ENCODE measurements at regions not wholly inside any gene's neighbourhood (a gene's known extent, or its start where the extent isn't known, plus 50 kb on each side); places are given as distances from the start of the nearest gene placed in this dataset.

GRCh38 chr2:161100211-161100895, 59.9 kb upstream of the TANK start:
- Histone ChIP-seq H3K36me3 (ENCODE audit: insufficient read depth, low read length) (no peaks in the 10 kb centered on the region), H3K4me1 (ENCODE audit: control insufficient read depth, insufficient read depth, low read length, unreplicated experiment) (peaks cover 19% of the 10 kb centered on the region), H3K4me3 (ENCODE audit: low read depth, low read length) (no peak overlapping the region), H2AFZ (ENCODE audit: low read length, unreplicated experiment) (no peak overlapping the region), H3K27me3 (ENCODE audit: insufficient read depth, low read length) (no peaks in the 10 kb centered on the region), H3K27ac (ENCODE audit: low read depth, low read length) (no peak overlapping the region), H3K79me2 (ENCODE audit: control insufficient read depth, insufficient read depth, low read length, unreplicated experiment) (no peaks in the 10 kb centered on the region)

- Histone ChIP-seq H3K27me3 (ENCODE audit: insufficient read depth, low read length) (no peaks in the 10 kb centered on the region), H3K4me3 (ENCODE audit: low read depth, low read length) (no peak overlapping the region), H3K79me2 (ENCODE audit: control insufficient read depth, insufficient read depth, low read length, unreplicated experiment) (no peaks in the 10 kb centered on the region), H3K27ac (ENCODE audit: low read depth, low read length) (no peak overlapping the region), H3K4me1 (ENCODE audit: control insufficient read depth, insufficient read depth, low read length, unreplicated experiment) (peaks cover 15% of the 10 kb centered on the region), H2AFZ (ENCODE audit: low read length, unreplicated experiment) (no peak overlapping the region), H3K36me3 (ENCODE audit: insufficient read depth, low read length) (no peaks in the 10 kb centered on the region)
Observed at GRCh38 chr2:161101406-161101805, 58.8 kb upstream of the TANK start.

DNA sequence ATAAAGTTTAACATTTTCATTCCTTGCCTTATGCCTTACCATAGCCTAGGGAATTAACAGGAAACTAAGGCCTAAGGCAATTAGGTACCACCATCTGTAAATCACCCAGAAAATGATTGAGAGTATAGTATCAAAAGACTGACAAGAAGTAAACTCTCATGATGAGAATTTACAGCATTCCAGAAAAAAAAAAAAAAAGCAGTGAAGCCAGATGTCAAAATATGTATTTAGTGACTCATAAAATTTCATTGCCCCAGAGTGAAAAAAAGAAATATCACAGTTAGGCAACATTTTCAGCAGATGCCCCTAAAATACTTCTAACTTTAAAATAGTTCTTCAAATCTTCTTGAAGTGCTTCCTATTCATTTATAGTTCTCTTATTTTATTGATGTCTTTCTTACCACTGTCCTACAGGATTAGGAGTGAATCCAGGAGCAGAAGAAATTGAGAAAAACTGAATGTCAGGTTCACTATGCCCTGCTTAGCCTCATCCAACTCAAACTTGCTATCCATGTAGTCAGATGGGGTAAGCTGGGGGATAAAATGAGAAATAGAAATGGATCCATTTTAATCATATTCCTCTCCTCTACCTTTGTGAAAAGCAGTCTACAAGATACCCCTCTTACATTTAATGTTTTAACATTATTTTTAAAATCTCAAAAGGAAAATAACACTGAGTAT, 57.3 kb upstream of the TANK start:
- peaks cover 15% of the 10 kb centered on the region for H3K4me1 ChIP-seq (ENCODE audit: control insufficient read depth, insufficient read depth, low read length, unreplicated experiment)
- H3K36me3 ChIP-seq (ENCODE audit: insufficient read depth, low read length) = no peaks in the 10 kb centered on the region

GRCh38 chr2:161103451-161103831, 56.8 kb upstream of the TANK start:
- no peaks in the 10 kb centered on the region for H3K27me3 ChIP-seq (ENCODE audit: insufficient read depth, low read length)
- peaks cover 15% of the 10 kb centered on the region for H3K4me1 ChIP-seq (ENCODE audit: control insufficient read depth, insufficient read depth, low read length, unreplicated experiment)
- no peak overlapping the region for H3K27ac ChIP-seq (ENCODE audit: low read depth, low read length)
- no peaks in the 10 kb centered on the region for H3K79me2 ChIP-seq (ENCODE audit: control insufficient read depth, insufficient read depth, low read length, unreplicated experiment)
- H3K4me3 ChIP-seq (ENCODE audit: low read depth, low read length) = no peak overlapping the region
- no peak overlapping the region for H2AFZ ChIP-seq (ENCODE audit: low read length, unreplicated experiment)
- H3K36me3 ChIP-seq (ENCODE audit: insufficient read depth, low read length) = no peaks in the 10 kb centered on the region

More for the DNA sequence above, 57.3 kb upstream of the TANK start:
- H3K4me3 ChIP-seq (ENCODE audit: low read depth, low read length) = no peak overlapping the region
- H2AFZ ChIP-seq (ENCODE audit: low read length, unreplicated experiment) = peak overlapping the region; percentile 36
- peak overlapping the region; percentile 20; the same call in 1 of the 2 replicates for H3K27ac ChIP-seq (ENCODE audit: low read depth, low read length)
- no peaks in the 10 kb centered on the region for H3K27me3 ChIP-seq (ENCODE audit: insufficient read depth, low read length)
- no peaks in the 10 kb centered on the region for H3K79me2 ChIP-seq (ENCODE audit: control insufficient read depth, insufficient read depth, low read length, unreplicated experiment)

DNA sequence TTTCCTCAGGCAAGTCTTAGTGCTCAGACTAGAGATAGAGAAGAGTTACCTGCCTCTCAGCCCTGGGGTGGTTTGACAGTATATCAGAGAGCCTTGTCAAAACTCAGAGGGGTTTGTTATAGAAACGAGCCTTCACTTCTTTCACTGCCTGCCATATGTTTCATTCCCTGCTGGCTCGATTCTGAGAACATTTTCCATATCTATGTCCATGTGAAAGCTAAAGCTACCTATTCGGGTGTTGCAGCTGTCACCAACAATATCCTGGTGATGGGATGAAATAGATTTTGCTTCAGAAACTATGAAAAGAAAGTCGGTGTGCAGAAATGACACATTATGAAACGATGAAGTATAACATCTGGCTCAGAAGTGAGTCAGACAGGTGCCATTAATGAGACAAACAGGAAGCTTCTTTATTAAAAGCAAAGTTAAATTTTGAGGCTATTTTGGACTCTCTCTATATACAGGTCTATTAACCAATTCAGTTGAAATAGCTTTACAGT, 56.1 kb upstream of the TANK start:
- peaks cover 15% of the 10 kb centered on the region for H3K4me1 ChIP-seq (ENCODE audit: control insufficient read depth, insufficient read depth, low read length, unreplicated experiment)
- H3K27me3 ChIP-seq (ENCODE audit: insufficient read depth, low read length) = no peaks in the 10 kb centered on the region
- no peaks in the 10 kb centered on the region for H3K36me3 ChIP-seq (ENCODE audit: insufficient read depth, low read length)
- no peak overlapping the region for H2AFZ ChIP-seq (ENCODE audit: low read length, unreplicated experiment)
- H3K79me2 ChIP-seq (ENCODE audit: control insufficient read depth, insufficient read depth, low read length, unreplicated experiment) = no peaks in the 10 kb centered on the region
- H3K27ac ChIP-seq (ENCODE audit: low read depth, low read length) = no peak overlapping the region
- H3K4me3 ChIP-seq (ENCODE audit: low read depth, low read length) = no peak overlapping the region

DNA sequence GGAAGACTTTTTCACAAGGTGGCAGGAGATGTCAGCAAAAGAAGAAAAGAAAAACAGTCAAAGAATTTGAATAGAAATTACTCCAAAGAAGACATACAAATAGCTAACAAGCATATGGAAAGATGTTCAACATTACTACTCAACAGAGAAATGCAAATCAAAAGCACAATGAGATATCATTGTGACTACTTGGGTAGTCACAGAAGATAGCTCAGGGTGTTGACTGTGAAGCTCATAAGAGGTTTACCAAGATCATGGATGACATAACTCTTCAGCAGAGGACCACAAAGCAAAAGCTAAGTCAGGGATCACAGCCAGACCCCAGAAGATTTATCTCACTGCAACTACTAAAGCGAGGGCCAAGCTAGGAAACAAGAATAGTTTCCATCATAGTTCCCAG, 53.0 kb upstream of the TANK start:
- no peak overlapping the region for H3K4me3 ChIP-seq (ENCODE audit: low read depth, low read length)

More for the DNA sequence above, 53.0 kb upstream of the TANK start:
- Histone ChIP-seq H3K27ac (ENCODE audit: low read depth, low read length) (no peak overlapping the region), H2AFZ (ENCODE audit: low read length, unreplicated experiment) (no peak overlapping the region), H3K79me2 (ENCODE audit: control insufficient read depth, insufficient read depth, low read length, unreplicated experiment) (no peaks in the 10 kb centered on the region), H3K36me3 (ENCODE audit: insufficient read depth, low read length) (no peaks in the 10 kb centered on the region), H3K4me1 (ENCODE audit: control insufficient read depth, insufficient read depth, low read length, unreplicated experiment) (peaks cover 15% of the 10 kb centered on the region), H3K27me3 (ENCODE audit: insufficient read depth, low read length) (no peaks in the 10 kb centered on the region)

All from ACC112 (cell line).